ENCODE measurements at regions not wholly inside any gene's neighbourhood (a gene's known extent, or its start where the extent isn't known, plus 50 kb on each side); places are given as distances from the start of the nearest gene placed in this dataset.

DNA sequence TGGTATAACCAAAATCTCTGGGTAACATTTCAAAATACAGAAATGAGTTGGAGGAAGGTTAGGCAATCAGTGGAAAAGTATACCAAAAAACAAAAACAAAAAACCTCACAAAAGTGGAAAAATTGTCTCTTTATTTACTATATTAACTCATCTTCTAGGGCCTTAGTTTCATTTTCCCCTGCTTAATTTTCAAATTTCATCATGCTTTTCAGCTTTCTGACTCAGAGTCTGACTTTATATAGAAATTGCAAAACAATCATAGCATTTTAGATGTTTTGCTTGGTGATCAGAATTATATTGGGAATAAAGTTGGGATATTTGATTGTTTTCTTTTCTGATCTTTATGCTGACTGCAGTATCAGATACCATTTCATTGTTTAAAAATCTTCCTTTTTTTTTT lies 257.0 kb upstream of the PRR16 start:
- TF ChIP-seq, protein P1, sequence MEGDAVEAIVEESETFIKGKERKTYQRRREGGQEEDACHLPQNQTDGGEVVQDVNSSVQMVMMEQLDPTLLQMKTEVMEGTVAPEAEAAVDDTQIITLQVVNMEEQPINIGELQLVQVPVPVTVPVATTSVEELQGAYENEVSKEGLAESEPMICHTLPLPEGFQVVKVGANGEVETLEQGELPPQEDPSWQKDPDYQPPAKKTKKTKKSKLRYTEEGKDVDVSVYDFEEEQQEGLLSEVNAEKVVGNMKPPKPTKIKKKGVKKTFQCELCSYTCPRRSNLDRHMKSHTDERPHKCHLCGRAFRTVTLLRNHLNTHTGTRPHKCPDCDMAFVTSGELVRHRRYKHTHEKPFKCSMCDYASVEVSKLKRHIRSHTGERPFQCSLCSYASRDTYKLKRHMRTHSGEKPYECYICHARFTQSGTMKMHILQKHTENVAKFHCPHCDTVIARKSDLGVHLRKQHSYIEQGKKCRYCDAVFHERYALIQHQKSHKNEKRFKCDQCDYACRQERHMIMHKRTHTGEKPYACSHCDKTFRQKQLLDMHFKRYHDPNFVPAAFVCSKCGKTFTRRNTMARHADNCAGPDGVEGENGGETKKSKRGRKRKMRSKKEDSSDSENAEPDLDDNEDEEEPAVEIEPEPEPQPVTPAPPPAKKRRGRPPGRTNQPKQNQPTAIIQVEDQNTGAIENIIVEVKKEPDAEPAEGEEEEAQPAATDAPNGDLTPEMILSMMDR (IDR thresholded peaks at IDR 0.05), result no peak
- TF ChIP-seq POLR2A (IDR thresholded peaks at IDR 0.05), result no peak

Data from uterus (tissue), 2 donors.